DOHH2 (cell line): ENCODE measurements at regions not wholly inside any gene's neighbourhood (a gene's known extent, or its start where the extent isn't known, plus 50 kb on each side); places are given as distances from the start of the nearest gene placed in this dataset.

Experiments
- EZH2phosphoT487 ChIP-seq: fragments of 200-600 bp; sonication (generic); IDR thresholded peaks from 2 replicates; pipeline ENCODE4 v1.6.1; 2017; ENCODE audit warnings: borderline replicate concordance, mild to moderate bottlenecking, antibody characterized with exemption, low read length, moderate library complexity, mixed read lengths
- TF ChIP-seq, protein P1 (sequence below): fragments of 200-600 bp; sonication (generic); IDR thresholded peaks from one replicate; pipeline ENCODE4 v1.5.1; 2014; ENCODE audit warnings: antibody characterized with exemption, mild to moderate bottlenecking, low read depth, low read length; ENCODE audit not compliant: poor library complexity, severe bottlenecking

DNA sequence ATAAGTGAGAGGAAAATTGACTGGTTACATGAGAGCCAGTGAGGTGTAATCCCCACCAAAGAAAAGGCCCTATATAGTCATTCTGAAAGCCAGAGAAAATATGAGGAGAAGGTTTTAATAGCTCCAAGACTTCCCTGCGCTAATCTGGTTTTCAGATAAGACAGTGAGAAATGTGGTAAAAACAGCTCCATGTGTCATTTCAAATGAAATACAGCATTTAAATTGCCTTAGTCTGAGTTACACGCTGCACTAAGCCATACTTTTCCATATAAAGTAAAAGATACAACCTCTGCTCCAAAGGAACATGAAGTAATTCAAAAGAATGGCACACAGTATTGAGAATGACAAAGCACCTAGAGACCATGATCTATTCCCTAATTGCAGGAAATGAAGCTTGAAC, 378.0 kb upstream of the PDE4D start:
- TF ChIP-seq, protein P1, sequence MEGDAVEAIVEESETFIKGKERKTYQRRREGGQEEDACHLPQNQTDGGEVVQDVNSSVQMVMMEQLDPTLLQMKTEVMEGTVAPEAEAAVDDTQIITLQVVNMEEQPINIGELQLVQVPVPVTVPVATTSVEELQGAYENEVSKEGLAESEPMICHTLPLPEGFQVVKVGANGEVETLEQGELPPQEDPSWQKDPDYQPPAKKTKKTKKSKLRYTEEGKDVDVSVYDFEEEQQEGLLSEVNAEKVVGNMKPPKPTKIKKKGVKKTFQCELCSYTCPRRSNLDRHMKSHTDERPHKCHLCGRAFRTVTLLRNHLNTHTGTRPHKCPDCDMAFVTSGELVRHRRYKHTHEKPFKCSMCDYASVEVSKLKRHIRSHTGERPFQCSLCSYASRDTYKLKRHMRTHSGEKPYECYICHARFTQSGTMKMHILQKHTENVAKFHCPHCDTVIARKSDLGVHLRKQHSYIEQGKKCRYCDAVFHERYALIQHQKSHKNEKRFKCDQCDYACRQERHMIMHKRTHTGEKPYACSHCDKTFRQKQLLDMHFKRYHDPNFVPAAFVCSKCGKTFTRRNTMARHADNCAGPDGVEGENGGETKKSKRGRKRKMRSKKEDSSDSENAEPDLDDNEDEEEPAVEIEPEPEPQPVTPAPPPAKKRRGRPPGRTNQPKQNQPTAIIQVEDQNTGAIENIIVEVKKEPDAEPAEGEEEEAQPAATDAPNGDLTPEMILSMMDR = no peak
- TF ChIP-seq EZH2phosphoT487 = no peak
